ACHN (cell line): ENCODE measurements at regions not wholly inside any gene's neighbourhood (a gene's known extent, or its start where the extent isn't known, plus 50 kb on each side); places are given as distances from the start of the nearest gene placed in this dataset.

ENCODE experiments used
- DNase-seq: peaks from one replicate; pipeline ENCODE4 v3.0.0-alpha.2; 2015
- in situ Hi-C: cut with HindIII; loops from 2 replicates; pipeline ENCODE4 v1.10.0; 2017; ENCODE audit warnings: low sequenced_read_pairs, low pct_ligation_motif_present, low pct_unique_long_range_greater_than_20kb

GRCh38 chr5:155316070-155316714 lies 302.6 kb downstream of the KIF4B start:
- DNase-seq = no peak
- in situ Hi-C loops = no loop called here

GRCh38 chr5:155332618-155333017 lies 319.1 kb downstream of the KIF4B start:
- DNase-seq = no peak
- in situ Hi-C loops = no loop called here

- DNase-seq = no peak
- in situ Hi-C loops = no loop called here
These were observed 329.4 kb downstream of the KIF4B start for GRCh38 chr5:155342956-155343355.

GRCh38 chr5:155343468-155343867 lies 329.9 kb downstream of the KIF4B start:
- in situ Hi-C loops = no loop called here
- DNase-seq = no peak

GRCh38 chr5:155353231-155353630 lies 339.7 kb downstream of the KIF4B start:
- no peak for DNase-seq
- in situ Hi-C loops = no loop called here

GRCh38 chr5:155366096-155366495 lies 352.5 kb downstream of the KIF4B start:
- no peak for DNase-seq
- in situ Hi-C loops = no loop called here

GRCh38 chr5:155367841-155368240 lies 354.3 kb downstream of the KIF4B start:
- in situ Hi-C loops = no loop called here
- no peak for DNase-seq

GRCh38 chr5:155368490-155368889 lies 354.9 kb downstream of the KIF4B start:
- no peak for DNase-seq
- in situ Hi-C loops = no loop called here

GRCh38 chr5:155380480-155380879 lies 366.9 kb downstream of the KIF4B start:
- in situ Hi-C loops = no loop called here
- no peak for DNase-seq

GRCh38 chr5:155381654-155382053 lies 368.1 kb downstream of the KIF4B start:
- no peak for DNase-seq
- in situ Hi-C loops = no loop called here

- in situ Hi-C loops = no loop called here
These were observed 375.9 kb downstream of the KIF4B start for GRCh38 chr5:155389498-155389897.

GRCh38 chr5:155394727-155395126 lies 381.2 kb downstream of the KIF4B start:
- in situ Hi-C loops = no loop called here
- DNase-seq = no peak

More at GRCh38 chr5:155389498-155389897, 375.9 kb downstream of the KIF4B start:
- DNase-seq = no peak

- in situ Hi-C loops = no loop called here
These were observed 389.5 kb downstream of the KIF4B start for GRCh38 chr5:155402927-155403640.

GRCh38 chr5:155406815-155407214 lies 393.3 kb downstream of the KIF4B start:
- in situ Hi-C loops = no loop called here
- DNase-seq = no peak

More at GRCh38 chr5:155402927-155403640, 389.5 kb downstream of the KIF4B start:
- no peak for DNase-seq

GRCh38 chr5:155408465-155408864 lies 394.9 kb downstream of the KIF4B start:
- no peak for DNase-seq
- in situ Hi-C loops = no loop called here

GRCh38 chr5:155416765-155417164 lies 403.2 kb downstream of the KIF4B start:
- no peak for DNase-seq
- in situ Hi-C loops = no loop called here

GRCh38 chr5:155418960-155419579 lies 405.5 kb downstream of the KIF4B start:
- no peak for DNase-seq
- in situ Hi-C loops = no loop called here

GRCh38 chr5:155430192-155430591 lies 416.6 kb downstream of the KIF4B start:
- no peak for DNase-seq
- in situ Hi-C loops = no loop called here

GRCh38 chr5:155434267-155434666 lies 420.7 kb downstream of the KIF4B start:
- in situ Hi-C loops = no loop called here
- DNase-seq = no peak

GRCh38 chr5:155434681-155435080 lies 421.1 kb downstream of the KIF4B start:
- no peak for DNase-seq
- in situ Hi-C loops = no loop called here
